ENCODE measurements at regions not wholly inside any gene's neighbourhood (a gene's known extent, or its start where the extent isn't known, plus 50 kb on each side); places are given as distances from the start of the nearest gene placed in this dataset.

- Mint-ChIP-seq H3K4me1 (no peaks in the 10 kb centered on the region), H3K36me3 (peaks cover 2 to 5% of the 10 kb centered on the region in 2 donors), H3K27me3 (ENCODE audit: low read depth in 3 of 3) (peaks cover 0 to 1% (median 0%) of the 10 kb centered on the region in 3 donors), H3K4me3 (no peak overlapping the region), H3K9me3 (peaks cover 20 to 40% (median 34%) of the 10 kb centered on the region in 7 donors), H3K27ac (no peak overlapping the region)
- no peak overlapping the region for H3K9ac ChIP-seq (ENCODE audit: insufficient read depth, low read length, poor library complexity, severe bottlenecking)
- no peaks in the 10 kb centered on the region for H3K79me2 ChIP-seq (ENCODE audit: insufficient read depth, low read length)
- DNase-seq: no peak
- intact Hi-C loops (cut with micrococcal nuclease): no loop called here
- no peak overlapping the region for H3K4me2 ChIP-seq (replicated peaks; ENCODE audit: extremely low read depth, low read length, poor library complexity, severe bottlenecking)
- no peak overlapping the region for H3K4me3 ChIP-seq (replicated peaks in 1 of 3; ENCODE audit: low read depth in 2 of 3, low read length in 3 of 3)
- H3K4me1 ChIP-seq (ENCODE audit: control insufficient read depth in 1 of 2, insufficient read depth in 2 of 2, low read length in 2 of 2): no peaks in the 10 kb centered on the region
- H3K27me3 ChIP-seq (ENCODE audit: control insufficient read depth in 2 of 2, insufficient read depth in 2 of 2, low read length in 2 of 2): no peaks in the 10 kb centered on the region
- no peak overlapping the region for H3K27ac ChIP-seq (ENCODE audit: low read depth in 1 of 2, low read length in 2 of 2)
- H2AFZ ChIP-seq (ENCODE audit: insufficient read depth, low read depth, low read length, poor library complexity, severe bottlenecking): no peak overlapping the region
- WGBS (ENCODE audit: insufficient coverage): no CpG with 5 or more reads among the region's 3 CpGs
- TF ChIP-seq CTCF (IDR thresholded peaks at IDR 0.05): no peak
- peaks cover 23 to 24% of the 10 kb centered on the region in 2 donors for H3K9me3 ChIP-seq (replicated peaks in 1 of 2; ENCODE audit: control insufficient read depth in 1 of 2, insufficient read depth in 1 of 2, low read length in 2 of 2)
- no peaks in the 10 kb centered on the region for H3K36me3 ChIP-seq (replicated peaks in 1 of 2; ENCODE audit: control insufficient read depth in 1 of 2, insufficient read depth in 2 of 2, low read length in 2 of 2)
- no peaks in the 10 kb centered on the region for H4K20me1 ChIP-seq (ENCODE audit: insufficient read depth, low read length)
Measured at GRCh38 chr2:195442458-195443175, 214.4 kb upstream of the SLC39A10 start.

- Histone ChIP-seq H3K27me3 (ENCODE audit: control insufficient read depth in 2 of 2, insufficient read depth in 2 of 2, low read length in 2 of 2) (no peaks in the 10 kb centered on the region), H3K9ac (ENCODE audit: insufficient read depth, low read length, poor library complexity, severe bottlenecking) (no peak overlapping the region), H3K4me2 (replicated peaks; ENCODE audit: extremely low read depth, low read length, poor library complexity, severe bottlenecking) (no peak overlapping the region), H3K36me3 (replicated peaks in 1 of 2; ENCODE audit: control insufficient read depth in 1 of 2, insufficient read depth in 2 of 2, low read length in 2 of 2) (no peaks in the 10 kb centered on the region), H3K9me3 (replicated peaks in 1 of 2; ENCODE audit: control insufficient read depth in 1 of 2, insufficient read depth in 1 of 2, low read length in 2 of 2) (peaks cover 24 to 31% of the 10 kb centered on the region in 2 donors), H2AFZ (ENCODE audit: insufficient read depth, low read depth, low read length, poor library complexity, severe bottlenecking) (no peak overlapping the region), H3K4me3 (replicated peaks in 1 of 3; ENCODE audit: low read depth in 2 of 3, low read length in 3 of 3) (no peak overlapping the region), H3K79me2 (ENCODE audit: insufficient read depth, low read length) (no peaks in the 10 kb centered on the region), H4K20me1 (ENCODE audit: insufficient read depth, low read length) (no peaks in the 10 kb centered on the region), H3K4me1 (ENCODE audit: control insufficient read depth in 1 of 2, insufficient read depth in 2 of 2, low read length in 2 of 2) (no peaks in the 10 kb centered on the region), H3K27ac (ENCODE audit: low read depth in 1 of 2, low read length in 2 of 2) (no peak overlapping the region)
- H3K36me3 Mint-ChIP-seq: peaks cover 2 to 5% of the 10 kb centered on the region in 2 donors
- H3K9me3 Mint-ChIP-seq: peaks cover 22 to 47% (median 38%) of the 10 kb centered on the region in 7 donors
- H3K27me3 Mint-ChIP-seq (ENCODE audit: low read depth in 3 of 3): peaks cover 0 to 3% (median 0%) of the 10 kb centered on the region in 3 donors
- H3K27ac Mint-ChIP-seq: no peak overlapping the region
- H3K4me3 Mint-ChIP-seq: no peak overlapping the region
- H3K4me1 Mint-ChIP-seq: no peaks in the 10 kb centered on the region
- no peak for TF ChIP-seq CTCF (IDR thresholded peaks at IDR 0.05)
- intact Hi-C loops (cut with micrococcal nuclease): no loop called here
- DNase-seq: no peak
- 100% methylated on average over 3 of the region's 7 CpGs for WGBS (ENCODE audit: insufficient coverage)
Measured at GRCh38 chr2:195438692-195439091, 218.3 kb upstream of the SLC39A10 start.

Data from CD14-positive monocyte (primary cell).